ENCODE measurements at regions not wholly inside any gene's neighbourhood (a gene's known extent, or its start where the extent isn't known, plus 50 kb on each side); places are given as distances from the start of the nearest gene placed in this dataset.

DNA sequence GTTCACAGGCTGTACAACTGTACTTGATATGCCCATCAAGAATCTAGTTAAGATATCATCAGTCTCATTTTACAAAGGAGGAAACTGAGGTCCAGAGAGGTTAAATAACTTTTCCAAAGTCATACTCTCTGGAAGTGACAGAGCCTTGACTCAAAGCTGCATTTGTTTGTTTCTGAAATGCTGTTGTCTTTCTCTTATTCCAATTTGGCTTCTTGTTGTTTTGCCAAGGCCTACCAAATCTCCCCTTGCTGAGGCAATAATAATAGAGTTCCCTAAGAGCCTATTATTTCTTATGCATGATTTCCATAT is 79.8 kb upstream of the C12orf71 start:
- no peak for TF ChIP-seq POLR2A (IDR thresholded peaks at IDR 0.05)
- TF ChIP-seq, protein P1, sequence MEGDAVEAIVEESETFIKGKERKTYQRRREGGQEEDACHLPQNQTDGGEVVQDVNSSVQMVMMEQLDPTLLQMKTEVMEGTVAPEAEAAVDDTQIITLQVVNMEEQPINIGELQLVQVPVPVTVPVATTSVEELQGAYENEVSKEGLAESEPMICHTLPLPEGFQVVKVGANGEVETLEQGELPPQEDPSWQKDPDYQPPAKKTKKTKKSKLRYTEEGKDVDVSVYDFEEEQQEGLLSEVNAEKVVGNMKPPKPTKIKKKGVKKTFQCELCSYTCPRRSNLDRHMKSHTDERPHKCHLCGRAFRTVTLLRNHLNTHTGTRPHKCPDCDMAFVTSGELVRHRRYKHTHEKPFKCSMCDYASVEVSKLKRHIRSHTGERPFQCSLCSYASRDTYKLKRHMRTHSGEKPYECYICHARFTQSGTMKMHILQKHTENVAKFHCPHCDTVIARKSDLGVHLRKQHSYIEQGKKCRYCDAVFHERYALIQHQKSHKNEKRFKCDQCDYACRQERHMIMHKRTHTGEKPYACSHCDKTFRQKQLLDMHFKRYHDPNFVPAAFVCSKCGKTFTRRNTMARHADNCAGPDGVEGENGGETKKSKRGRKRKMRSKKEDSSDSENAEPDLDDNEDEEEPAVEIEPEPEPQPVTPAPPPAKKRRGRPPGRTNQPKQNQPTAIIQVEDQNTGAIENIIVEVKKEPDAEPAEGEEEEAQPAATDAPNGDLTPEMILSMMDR (IDR thresholded peaks at IDR 0.05), result no peak

All from uterus (tissue), 2 donors.